GM23338 (cell line): ENCODE measurements at regions not wholly inside any gene's neighbourhood (a gene's known extent, or its start where the extent isn't known, plus 50 kb on each side); places are given as distances from the start of the nearest gene placed in this dataset.

ENCODE experiments used
- ATAC-seq: fragments of 200-7000 bp; cut with Tn5 transposase; 3 replicates; pipeline ENCODE4 v1.9.1; 2020
- DNase-seq: peaks from one replicate; pipeline ENCODE4 v3.0.0-alpha.2; 2015; ENCODE audit warnings: low spot score
- H2AFZ ChIP-seq: fragments of 200-600 bp; sonication (generic); 2 replicates; pipeline ENCODE4 v1.8.0; 2016; ENCODE audit warnings: antibody characterized with exemption, mild to moderate bottlenecking, moderate library complexity
- H3F3A ChIP-seq: fragments of 200-600 bp; sonication (generic); replicated peaks from 2 replicates; pipeline ENCODE4 v1.8.0; 2017; ENCODE audit warnings: antibody characterized with exemption, mixed run types, low read depth
- H3K27ac ChIP-seq: fragments of 200-600 bp; sonication (generic); 2 replicates; pipeline ENCODE4 v1.6.1; 2016; ENCODE audit warnings: low read depth
- H3K27me3 ChIP-seq: fragments of 200-600 bp; sonication (generic); 2 replicates; pipeline ENCODE4 v1.8.0; 2016; ENCODE audit warnings: mild to moderate bottlenecking, mixed run types, moderate library complexity; ENCODE audit not compliant: insufficient read depth
- H3K36me3 ChIP-seq: fragments of 200-600 bp; sonication (generic); 2 replicates; pipeline ENCODE4 v1.8.0; 2016; ENCODE audit warnings: mild to moderate bottlenecking; ENCODE audit not compliant: insufficient read depth
- H3K4me1 ChIP-seq: fragments of 200-600 bp; sonication (generic); 2 replicates; pipeline ENCODE4 v1.8.0; 2016; ENCODE audit warnings: mild to moderate bottlenecking, moderate library complexity; ENCODE audit not compliant: insufficient read depth
- H3K4me2 ChIP-seq: fragments of 200-600 bp; sonication (generic); 2 replicates; pipeline ENCODE4 v1.7.1; 2017; ENCODE audit warnings: mixed run types
- H3K4me3 ChIP-seq: fragments of 200-600 bp; sonication (generic); 2 replicates; pipeline ENCODE4 v1.6.1; 2016; ENCODE audit warnings: mixed run types
- H3K79me2 ChIP-seq: fragments of 200-600 bp; sonication (generic); replicated peaks from 2 replicates; pipeline ENCODE4 v1.8.0; 2017; ENCODE audit warnings: mild to moderate bottlenecking; ENCODE audit not compliant: insufficient read depth
- H3K9me2 ChIP-seq: fragments of 200-600 bp; sonication (generic); 2 replicates; pipeline ENCODE4 v1.8.0; 2017; ENCODE audit not compliant: insufficient read depth
- H4K20me1 ChIP-seq: fragments of 200-600 bp; sonication (generic); replicated peaks from 2 replicates; pipeline ENCODE4 v1.8.0; 2017; ENCODE audit warnings: mild to moderate bottlenecking; ENCODE audit not compliant: insufficient read depth
- H3K27ac Mint-ChIP-seq: 2 replicates; pipeline ENCODE4 v1.8.0; 2020; ENCODE audit warnings: inconsistent platforms, mild to moderate bottlenecking, moderate library complexity, mixed read lengths
- H3K27me3 Mint-ChIP-seq: 3 replicates; pipeline ENCODE4 v1.8.0; 2022; ENCODE audit warnings: low read depth, mild to moderate bottlenecking, moderate library complexity, mixed read lengths, inconsistent platforms; ENCODE audit not compliant: insufficient read depth, poor library complexity
- H3K36me3 Mint-ChIP-seq: 3 replicates; pipeline ENCODE4 v1.8.0; 2021; ENCODE audit warnings: low read depth, mild to moderate bottlenecking, inconsistent platforms, moderate library complexity, mixed read lengths
- H3K4me1 Mint-ChIP-seq: 3 replicates; pipeline ENCODE4 v1.8.0; 2020; ENCODE audit warnings: mild to moderate bottlenecking, inconsistent platforms, mixed read lengths
- H3K4me3 Mint-ChIP-seq: 3 replicates; pipeline ENCODE4 v1.8.0; 2021; ENCODE audit warnings: moderate library complexity, mild to moderate bottlenecking, inconsistent platforms, mixed read lengths
- H3K9me3 Mint-ChIP-seq: 3 replicates; pipeline ENCODE4 v1.8.0; 2020; ENCODE audit warnings: moderate library complexity, mild to moderate bottlenecking, inconsistent platforms, mixed read lengths
- CREB1 ChIP-seq: fragments of 250-450 bp; sonication (Bioruptor Pico); IDR thresholded peaks from 2 replicates; pipeline ENCODE4 v1.5.0; 2020; ENCODE audit warnings: low read depth, mild to moderate bottlenecking, moderate library complexity
- EZH2 ChIP-seq: fragments of 200-600 bp; sonication (generic); IDR thresholded peaks from one replicate; pipeline ENCODE4 v1.8.0; 2017; ENCODE audit warnings: antibody characterized with exemption, mild to moderate bottlenecking, low read depth; ENCODE audit not compliant: unreplicated experiment
- EZH2phosphoT487 ChIP-seq: fragments of 200-600 bp; sonication (generic); IDR thresholded peaks from one replicate; pipeline ENCODE4 v1.8.1; 2018; ENCODE audit warnings: antibody characterized with exemption; ENCODE audit not compliant: unreplicated experiment
- JUNB ChIP-seq: IDR thresholded peaks from one replicate; pipeline ENCODE4 v1.6.1; 2016; ENCODE audit warnings: antibody characterized with exemption; ENCODE audit not compliant: unreplicated experiment
- NANOG ChIP-seq: IDR thresholded peaks from 2 replicates; pipeline ENCODE4 v1.6.1; 2016; ENCODE audit warnings: antibody characterized with exemption, borderline replicate concordance
- POLR2AphosphoS5 ChIP-seq: IDR thresholded peaks from 2 replicates; pipeline ENCODE4 v1.6.1; 2016; ENCODE audit warnings: antibody characterized with exemption, low read depth
- STAT1 ChIP-seq: IDR thresholded peaks from one replicate; pipeline ENCODE4 v1.6.1; 2016; ENCODE audit warnings: antibody characterized with exemption; ENCODE audit not compliant: unreplicated experiment
- ZNF114 ChIP-seq: fragments of 250-450 bp; sonication (Bioruptor Pico); IDR thresholded peaks from 2 replicates; pipeline ENCODE4 v1.5.0; 2020; ENCODE audit warnings: mild to moderate bottlenecking, moderate library complexity
- ZNF331 ChIP-seq: fragments of 250-450 bp; sonication (Bioruptor Pico); IDR thresholded peaks from 2 replicates; pipeline ENCODE4 v1.5.0; 2020; ENCODE audit warnings: low read depth, mild to moderate bottlenecking, moderate library complexity
- TF ChIP-seq, protein P1 (sequence below): fragments of 250-450 bp; sonication (Bioruptor Pico); IDR thresholded peaks from 2 replicates; pipeline ENCODE4 v1.5.0; 2020; ENCODE audit warnings: mild to moderate bottlenecking, moderate library complexity
- TF ChIP-seq, protein P2 (sequence below): IDR thresholded peaks from 2 replicates; pipeline ENCODE4 v1.6.1; 2016; ENCODE audit warnings: antibody characterized with exemption
- TF ChIP-seq, protein P3 (sequence below): IDR thresholded peaks from one replicate; pipeline ENCODE4 v1.6.1; 2018; ENCODE audit warnings: antibody characterized with exemption; ENCODE audit not compliant: unreplicated experiment
- TF ChIP-seq, protein P4 (sequence below), 2 experiments: fragments of 200-600 bp in 1 of 2; sonication (generic) in 1 of 2; conservative IDR thresholded peaks; 2 replicates each; pipeline versions ENCODE4 v1.5.1 to v1.6.1; 2016 to 2017; ENCODE audit warnings: antibody characterized with exemption in 2 of 2, low read depth in 2 of 2, mild to moderate bottlenecking in 2 of 2, moderate library complexity in 1 of 2

DNA sequence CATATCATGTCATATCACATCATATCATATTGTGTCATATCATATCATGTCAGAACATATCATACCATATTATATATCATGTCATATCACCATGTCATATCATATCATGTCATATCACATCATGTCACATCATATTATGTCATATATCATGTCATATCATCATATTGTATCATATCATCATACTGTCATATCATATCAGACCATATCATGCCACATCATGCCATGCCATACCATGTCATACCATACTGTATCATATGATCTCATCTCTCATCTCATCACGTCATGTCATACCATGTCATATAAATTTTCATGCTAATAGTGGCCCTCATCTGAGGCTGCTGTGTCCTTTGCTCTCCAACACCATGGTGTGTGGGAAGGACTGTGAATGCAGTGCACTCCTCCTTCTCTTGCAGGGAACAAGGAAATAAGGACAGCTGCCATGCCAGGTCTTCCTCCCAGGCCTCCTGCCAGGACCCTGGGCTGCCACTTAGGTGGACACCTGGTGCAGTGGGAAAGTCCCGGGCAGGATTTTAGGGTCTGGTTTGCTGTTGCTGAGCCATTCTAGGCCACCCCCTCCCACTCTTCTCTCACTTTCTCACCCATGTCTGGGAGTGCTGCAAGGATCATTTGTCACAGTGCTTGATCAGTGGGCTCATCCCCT, 72.4 kb upstream of the TRPM1 start:
- H3K27me3 ChIP-seq: no peaks in the 10 kb centered on the region
- no peak overlapping the region for H3K4me2 ChIP-seq
- no peaks in the 10 kb centered on the region for H3K9me2 ChIP-seq
- peaks cover 2% of the 10 kb centered on the region for H3K27me3 Mint-ChIP-seq
- H3K27ac Mint-ChIP-seq: no peak overlapping the region
- no peaks in the 10 kb centered on the region for H3F3A ChIP-seq
- no peaks in the 10 kb centered on the region for H3K79me2 ChIP-seq
- no peak overlapping the region for H3K4me3 ChIP-seq
- no peak for DNase-seq
- no peaks in the 10 kb centered on the region; the same call in 1 of the 2 replicates for H3K4me1 ChIP-seq
- no peaks in the 10 kb centered on the region for H4K20me1 ChIP-seq
- no peak for ATAC-seq
- TF ChIP-seq EZH2phosphoT487 (no peak), CREB1 (no peak), JUNB (no peak), POLR2AphosphoS5 (no peak), ZNF331 (no peak), EZH2 (no peak), NANOG (no peak), ZNF114 (CRISPR knock-in tag) (no peak), STAT1 (no peak)
- TF ChIP-seq, protein P1, sequence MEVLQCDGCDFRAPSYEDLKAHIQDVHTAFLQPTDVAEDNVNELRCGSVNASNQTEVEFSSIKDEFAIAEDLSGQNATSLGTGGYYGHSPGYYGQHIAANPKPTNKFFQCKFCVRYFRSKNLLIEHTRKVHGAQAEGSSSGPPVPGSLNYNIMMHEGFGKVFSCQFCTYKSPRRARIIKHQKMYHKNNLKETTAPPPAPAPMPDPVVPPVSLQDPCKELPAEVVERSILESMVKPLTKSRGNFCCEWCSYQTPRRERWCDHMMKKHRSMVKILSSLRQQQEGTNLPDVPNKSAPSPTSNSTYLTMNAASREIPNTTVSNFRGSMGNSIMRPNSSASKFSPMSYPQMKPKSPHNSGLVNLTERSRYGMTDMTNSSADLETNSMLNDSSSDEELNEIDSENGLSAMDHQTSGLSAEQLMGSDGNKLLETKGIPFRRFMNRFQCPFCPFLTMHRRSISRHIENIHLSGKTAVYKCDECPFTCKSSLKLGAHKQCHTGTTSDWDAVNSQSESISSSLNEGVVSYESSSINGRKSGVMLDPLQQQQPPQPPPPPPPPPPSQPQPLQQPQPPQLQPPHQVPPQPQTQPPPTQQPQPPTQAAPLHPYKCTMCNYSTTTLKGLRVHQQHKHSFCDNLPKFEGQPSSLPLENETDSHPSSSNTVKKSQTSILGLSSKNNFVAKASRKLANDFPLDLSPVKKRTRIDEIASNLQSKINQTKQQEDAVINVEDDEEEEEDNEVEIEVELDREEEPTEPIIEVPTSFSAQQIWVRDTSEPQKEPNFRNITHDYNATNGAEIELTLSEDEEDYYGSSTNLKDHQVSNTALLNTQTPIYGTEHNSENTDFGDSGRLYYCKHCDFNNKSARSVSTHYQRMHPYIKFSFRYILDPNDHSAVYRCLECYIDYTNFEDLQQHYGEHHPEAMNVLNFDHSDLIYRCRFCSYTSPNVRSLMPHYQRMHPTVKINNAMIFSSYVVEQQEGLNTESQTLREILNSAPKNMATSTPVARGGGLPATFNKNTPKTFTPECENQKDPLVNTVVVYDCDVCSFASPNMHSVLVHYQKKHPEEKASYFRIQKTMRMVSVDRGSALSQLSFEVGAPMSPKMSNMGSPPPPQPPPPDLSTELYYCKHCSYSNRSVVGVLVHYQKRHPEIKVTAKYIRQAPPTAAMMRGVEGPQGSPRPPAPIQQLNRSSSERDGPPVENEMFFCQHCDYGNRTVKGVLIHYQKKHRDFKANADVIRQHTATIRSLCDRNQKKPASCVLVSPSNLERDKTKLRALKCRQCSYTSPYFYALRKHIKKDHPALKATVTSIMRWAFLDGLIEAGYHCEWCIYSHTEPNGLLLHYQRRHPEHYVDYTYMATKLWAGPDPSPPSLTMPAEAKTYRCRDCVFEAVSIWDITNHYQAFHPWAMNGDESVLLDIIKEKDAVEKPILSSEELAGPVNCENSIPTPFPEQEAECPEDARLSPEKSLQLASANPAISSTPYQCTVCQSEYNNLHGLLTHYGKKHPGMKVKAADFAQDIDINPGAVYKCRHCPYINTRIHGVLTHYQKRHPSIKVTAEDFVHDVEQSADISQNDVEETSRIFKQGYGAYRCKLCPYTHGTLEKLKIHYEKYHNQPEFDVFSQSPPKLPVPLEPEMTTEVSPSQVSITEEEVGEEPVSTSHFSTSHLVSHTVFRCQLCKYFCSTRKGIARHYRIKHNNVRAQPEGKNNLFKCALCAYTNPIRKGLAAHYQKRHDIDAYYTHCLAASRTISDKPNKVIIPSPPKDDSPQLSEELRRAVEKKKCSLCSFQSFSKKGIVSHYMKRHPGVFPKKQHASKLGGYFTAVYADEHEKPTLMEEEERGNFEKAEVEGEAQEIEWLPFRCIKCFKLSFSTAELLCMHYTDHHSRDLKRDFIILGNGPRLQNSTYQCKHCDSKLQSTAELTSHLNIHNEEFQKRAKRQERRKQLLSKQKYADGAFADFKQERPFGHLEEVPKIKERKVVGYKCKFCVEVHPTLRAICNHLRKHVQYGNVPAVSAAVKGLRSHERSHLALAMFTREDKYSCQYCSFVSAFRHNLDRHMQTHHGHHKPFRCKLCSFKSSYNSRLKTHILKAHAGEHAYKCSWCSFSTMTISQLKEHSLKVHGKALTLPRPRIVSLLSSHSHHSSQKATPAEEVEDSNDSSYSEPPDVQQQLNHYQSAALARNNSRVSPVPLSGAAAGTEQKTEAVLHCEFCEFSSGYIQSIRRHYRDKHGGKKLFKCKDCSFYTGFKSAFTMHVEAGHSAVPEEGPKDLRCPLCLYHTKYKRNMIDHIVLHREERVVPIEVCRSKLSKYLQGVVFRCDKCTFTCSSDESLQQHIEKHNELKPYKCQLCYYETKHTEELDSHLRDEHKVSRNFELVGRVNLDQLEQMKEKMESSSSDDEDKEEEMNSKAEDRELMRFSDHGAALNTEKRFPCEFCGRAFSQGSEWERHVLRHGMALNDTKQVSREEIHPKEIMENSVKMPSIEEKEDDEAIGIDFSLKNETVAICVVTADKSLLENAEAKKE: no peak
- TF ChIP-seq, protein P2, sequence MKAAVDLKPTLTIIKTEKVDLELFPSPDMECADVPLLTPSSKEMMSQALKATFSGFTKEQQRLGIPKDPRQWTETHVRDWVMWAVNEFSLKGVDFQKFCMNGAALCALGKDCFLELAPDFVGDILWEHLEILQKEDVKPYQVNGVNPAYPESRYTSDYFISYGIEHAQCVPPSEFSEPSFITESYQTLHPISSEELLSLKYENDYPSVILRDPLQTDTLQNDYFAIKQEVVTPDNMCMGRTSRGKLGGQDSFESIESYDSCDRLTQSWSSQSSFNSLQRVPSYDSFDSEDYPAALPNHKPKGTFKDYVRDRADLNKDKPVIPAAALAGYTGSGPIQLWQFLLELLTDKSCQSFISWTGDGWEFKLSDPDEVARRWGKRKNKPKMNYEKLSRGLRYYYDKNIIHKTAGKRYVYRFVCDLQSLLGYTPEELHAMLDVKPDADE: no peak
- TF ChIP-seq, protein P3, sequence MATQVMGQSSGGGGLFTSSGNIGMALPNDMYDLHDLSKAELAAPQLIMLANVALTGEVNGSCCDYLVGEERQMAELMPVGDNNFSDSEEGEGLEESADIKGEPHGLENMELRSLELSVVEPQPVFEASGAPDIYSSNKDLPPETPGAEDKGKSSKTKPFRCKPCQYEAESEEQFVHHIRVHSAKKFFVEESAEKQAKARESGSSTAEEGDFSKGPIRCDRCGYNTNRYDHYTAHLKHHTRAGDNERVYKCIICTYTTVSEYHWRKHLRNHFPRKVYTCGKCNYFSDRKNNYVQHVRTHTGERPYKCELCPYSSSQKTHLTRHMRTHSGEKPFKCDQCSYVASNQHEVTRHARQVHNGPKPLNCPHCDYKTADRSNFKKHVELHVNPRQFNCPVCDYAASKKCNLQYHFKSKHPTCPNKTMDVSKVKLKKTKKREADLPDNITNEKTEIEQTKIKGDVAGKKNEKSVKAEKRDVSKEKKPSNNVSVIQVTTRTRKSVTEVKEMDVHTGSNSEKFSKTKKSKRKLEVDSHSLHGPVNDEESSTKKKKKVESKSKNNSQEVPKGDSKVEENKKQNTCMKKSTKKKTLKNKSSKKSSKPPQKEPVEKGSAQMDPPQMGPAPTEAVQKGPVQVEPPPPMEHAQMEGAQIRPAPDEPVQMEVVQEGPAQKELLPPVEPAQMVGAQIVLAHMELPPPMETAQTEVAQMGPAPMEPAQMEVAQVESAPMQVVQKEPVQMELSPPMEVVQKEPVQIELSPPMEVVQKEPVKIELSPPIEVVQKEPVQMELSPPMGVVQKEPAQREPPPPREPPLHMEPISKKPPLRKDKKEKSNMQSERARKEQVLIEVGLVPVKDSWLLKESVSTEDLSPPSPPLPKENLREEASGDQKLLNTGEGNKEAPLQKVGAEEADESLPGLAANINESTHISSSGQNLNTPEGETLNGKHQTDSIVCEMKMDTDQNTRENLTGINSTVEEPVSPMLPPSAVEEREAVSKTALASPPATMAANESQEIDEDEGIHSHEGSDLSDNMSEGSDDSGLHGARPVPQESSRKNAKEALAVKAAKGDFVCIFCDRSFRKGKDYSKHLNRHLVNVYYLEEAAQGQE: no peak
- TF ChIP-seq, protein P4, sequence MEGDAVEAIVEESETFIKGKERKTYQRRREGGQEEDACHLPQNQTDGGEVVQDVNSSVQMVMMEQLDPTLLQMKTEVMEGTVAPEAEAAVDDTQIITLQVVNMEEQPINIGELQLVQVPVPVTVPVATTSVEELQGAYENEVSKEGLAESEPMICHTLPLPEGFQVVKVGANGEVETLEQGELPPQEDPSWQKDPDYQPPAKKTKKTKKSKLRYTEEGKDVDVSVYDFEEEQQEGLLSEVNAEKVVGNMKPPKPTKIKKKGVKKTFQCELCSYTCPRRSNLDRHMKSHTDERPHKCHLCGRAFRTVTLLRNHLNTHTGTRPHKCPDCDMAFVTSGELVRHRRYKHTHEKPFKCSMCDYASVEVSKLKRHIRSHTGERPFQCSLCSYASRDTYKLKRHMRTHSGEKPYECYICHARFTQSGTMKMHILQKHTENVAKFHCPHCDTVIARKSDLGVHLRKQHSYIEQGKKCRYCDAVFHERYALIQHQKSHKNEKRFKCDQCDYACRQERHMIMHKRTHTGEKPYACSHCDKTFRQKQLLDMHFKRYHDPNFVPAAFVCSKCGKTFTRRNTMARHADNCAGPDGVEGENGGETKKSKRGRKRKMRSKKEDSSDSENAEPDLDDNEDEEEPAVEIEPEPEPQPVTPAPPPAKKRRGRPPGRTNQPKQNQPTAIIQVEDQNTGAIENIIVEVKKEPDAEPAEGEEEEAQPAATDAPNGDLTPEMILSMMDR (conservative IDR thresholded peaks at IDR 0.05; ENCODE audit: low read depth in 2 of 2): no peak
- no peak overlapping the region for H2AFZ ChIP-seq
- no peaks in the 10 kb centered on the region; the same call in 2 of the 3 replicates for H3K9me3 Mint-ChIP-seq
- peaks cover 10% of the 10 kb centered on the region for H3K4me1 Mint-ChIP-seq
- no peak overlapping the region for H3K4me3 Mint-ChIP-seq
- H3K27ac ChIP-seq: no peak overlapping the region
- H3K36me3 ChIP-seq: no peaks in the 10 kb centered on the region
- no peaks in the 10 kb centered on the region; the same call in 2 of the 3 replicates for H3K36me3 Mint-ChIP-seq
